ENCODE measurements at regions not wholly inside any gene's neighbourhood (a gene's known extent, or its start where the extent isn't known, plus 50 kb on each side); places are given as distances from the start of the nearest gene placed in this dataset.
A peak's percentile ranks its signal among the peaks of the same experiment; 100 is the strongest.

DNA sequence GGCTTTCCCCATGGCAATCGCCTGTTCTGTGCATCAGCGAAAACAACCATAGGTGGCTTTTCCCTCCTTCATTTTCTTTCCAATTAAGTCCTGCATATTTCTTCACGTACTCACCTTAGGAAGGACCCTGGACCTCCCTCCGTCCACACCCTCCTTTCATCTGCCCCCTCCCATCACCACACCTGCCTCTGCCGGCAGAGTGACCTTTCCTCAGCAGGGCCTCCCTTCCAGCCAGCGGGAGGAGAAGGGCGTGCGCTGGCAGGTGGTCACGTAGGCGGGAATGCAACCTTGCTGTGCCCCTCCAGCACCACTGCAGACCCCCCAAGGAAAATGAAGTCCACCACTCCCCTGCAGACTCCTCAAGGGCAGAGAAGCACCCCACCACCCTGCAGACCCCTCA, 61.1 kb downstream of the GSX1 start:
- Mint-ChIP-seq H3K27ac (ENCODE audit: unreplicated experiment) (peak overlapping the region; percentile 62), H3K4me1 (ENCODE audit: low read depth, unreplicated experiment) (peaks cover 30% of the 10 kb centered on the region), H3K36me3 (ENCODE audit: insufficient read depth, unreplicated experiment) (no peaks in the 10 kb centered on the region), H3K9me3 (ENCODE audit: unreplicated experiment) (no peaks in the 10 kb centered on the region), H3K27me3 (ENCODE audit: insufficient read depth, unreplicated experiment) (no peaks in the 10 kb centered on the region), H3K4me3 (ENCODE audit: unreplicated experiment) (peak overlapping the region; percentile 48)
- ChIA-PET CTCF (interaction anchor here (0.6 kb wide), 1 partner anchor 68 kb away, joined by 3 read pairs; no protein-coding TSS in a partner anchor), POLR2A (no interaction called here)
- DNase-seq: peak in 1 of 2 experiments; percentile 69
- Histone ChIP-seq H3K36me3 (ENCODE audit: control insufficient read depth, insufficient read depth, low read length) (no peaks in the 10 kb centered on the region), H3K9me3 (no peaks in the 10 kb centered on the region), H3K27me3 (replicated peaks; ENCODE audit: control insufficient read depth, insufficient read depth, low read length) (no peaks in the 10 kb centered on the region), H3K4me1 (peaks cover 39% of the 10 kb centered on the region), H3K4me3 (ENCODE audit: low read depth, low read length) (no peak overlapping the region)
- no TSS peak for BruUV-seq (replicated peaks)
- TF ChIP-seq, protein P1, sequence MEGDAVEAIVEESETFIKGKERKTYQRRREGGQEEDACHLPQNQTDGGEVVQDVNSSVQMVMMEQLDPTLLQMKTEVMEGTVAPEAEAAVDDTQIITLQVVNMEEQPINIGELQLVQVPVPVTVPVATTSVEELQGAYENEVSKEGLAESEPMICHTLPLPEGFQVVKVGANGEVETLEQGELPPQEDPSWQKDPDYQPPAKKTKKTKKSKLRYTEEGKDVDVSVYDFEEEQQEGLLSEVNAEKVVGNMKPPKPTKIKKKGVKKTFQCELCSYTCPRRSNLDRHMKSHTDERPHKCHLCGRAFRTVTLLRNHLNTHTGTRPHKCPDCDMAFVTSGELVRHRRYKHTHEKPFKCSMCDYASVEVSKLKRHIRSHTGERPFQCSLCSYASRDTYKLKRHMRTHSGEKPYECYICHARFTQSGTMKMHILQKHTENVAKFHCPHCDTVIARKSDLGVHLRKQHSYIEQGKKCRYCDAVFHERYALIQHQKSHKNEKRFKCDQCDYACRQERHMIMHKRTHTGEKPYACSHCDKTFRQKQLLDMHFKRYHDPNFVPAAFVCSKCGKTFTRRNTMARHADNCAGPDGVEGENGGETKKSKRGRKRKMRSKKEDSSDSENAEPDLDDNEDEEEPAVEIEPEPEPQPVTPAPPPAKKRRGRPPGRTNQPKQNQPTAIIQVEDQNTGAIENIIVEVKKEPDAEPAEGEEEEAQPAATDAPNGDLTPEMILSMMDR (IDR thresholded peaks at IDR 0.05; ENCODE audit: insufficient read depth in 1 of 2, low read depth in 1 of 2, low read length in 1 of 2, severe bottlenecking in 1 of 2, unreplicated experiment in 1 of 2): no peak
- intact Hi-C loops (cut with micrococcal nuclease; ENCODE audit: unreplicated experiment): no loop called here

DNA sequence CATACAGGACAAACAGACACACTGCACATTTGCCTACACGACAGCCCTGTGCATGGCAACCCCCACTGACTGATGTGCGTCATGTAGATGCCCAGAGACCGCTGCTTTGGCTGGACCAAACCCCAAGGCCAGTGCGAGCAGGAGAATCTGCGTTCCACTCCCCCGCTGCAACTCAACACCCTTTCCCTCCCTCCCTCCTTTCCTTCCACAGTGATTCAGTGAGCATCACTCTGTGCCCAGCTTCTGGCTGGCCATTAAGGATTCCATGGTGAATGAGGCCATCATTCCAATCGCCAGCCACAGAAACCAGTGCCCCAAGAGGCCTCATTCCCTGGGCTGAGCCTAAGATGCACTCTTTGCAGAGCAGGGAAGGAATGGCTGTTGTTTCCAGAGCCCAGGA, 61.6 kb downstream of the GSX1 start:
- Histone ChIP-seq H3K36me3 (ENCODE audit: control insufficient read depth, insufficient read depth, low read length) (no peaks in the 10 kb centered on the region), H3K4me3 (ENCODE audit: low read depth, low read length) (no peak overlapping the region), H3K9me3 (no peaks in the 10 kb centered on the region), H3K27me3 (replicated peaks; ENCODE audit: control insufficient read depth, insufficient read depth, low read length) (no peaks in the 10 kb centered on the region), H3K4me1 (peaks cover 39% of the 10 kb centered on the region)
- H3K4me1 Mint-ChIP-seq (ENCODE audit: low read depth, unreplicated experiment): peaks cover 30% of the 10 kb centered on the region
- no peaks in the 10 kb centered on the region for H3K27me3 Mint-ChIP-seq (ENCODE audit: insufficient read depth, unreplicated experiment)
- ChIA-PET POLR2A (no interaction called here), CTCF (no interaction called here)
- no TSS peak for BruUV-seq (replicated peaks)
- intact Hi-C loops (cut with micrococcal nuclease; ENCODE audit: unreplicated experiment): no loop called here
- peak overlapping the region; percentile 62 for H3K27ac Mint-ChIP-seq (ENCODE audit: unreplicated experiment)
- H3K9me3 Mint-ChIP-seq (ENCODE audit: unreplicated experiment): no peaks in the 10 kb centered on the region
- no peaks in the 10 kb centered on the region for H3K36me3 Mint-ChIP-seq (ENCODE audit: insufficient read depth, unreplicated experiment)
- H3K4me3 Mint-ChIP-seq (ENCODE audit: unreplicated experiment): no peak overlapping the region
- DNase-seq: no peak
- TF ChIP-seq, protein P1 (IDR thresholded peaks at IDR 0.05; ENCODE audit: insufficient read depth in 1 of 2, low read depth in 1 of 2, low read length in 1 of 2, severe bottlenecking in 1 of 2, unreplicated experiment in 1 of 2): no peak

DNA sequence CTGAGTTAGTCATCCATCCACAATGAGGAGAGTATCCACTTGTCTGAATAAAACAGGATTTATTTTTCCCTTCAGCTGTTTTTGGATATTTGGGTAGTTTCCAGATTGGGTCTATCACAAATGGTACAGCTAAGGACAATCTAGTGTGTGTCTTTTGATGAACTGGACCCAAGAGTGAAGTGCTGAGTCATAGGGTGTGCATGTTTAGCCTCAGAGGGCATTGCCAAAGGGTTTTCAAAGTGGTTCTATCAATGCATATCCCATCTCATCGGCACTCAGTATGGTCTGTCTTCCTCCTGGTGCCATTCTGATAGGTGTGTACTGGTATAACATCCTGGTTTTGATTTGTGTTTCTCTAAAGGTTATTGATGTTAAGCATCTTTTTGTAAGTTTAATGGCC, 62.3 kb downstream of the GSX1 start:
- Histone ChIP-seq H3K4me3 (ENCODE audit: low read depth, low read length) (no peak overlapping the region), H3K27me3 (replicated peaks; ENCODE audit: control insufficient read depth, insufficient read depth, low read length) (no peaks in the 10 kb centered on the region), H3K36me3 (ENCODE audit: control insufficient read depth, insufficient read depth, low read length) (no peaks in the 10 kb centered on the region), H3K9me3 (no peaks in the 10 kb centered on the region), H3K4me1 (peaks cover 39% of the 10 kb centered on the region)
- Mint-ChIP-seq H3K27ac (ENCODE audit: unreplicated experiment) (no peak overlapping the region), H3K4me3 (ENCODE audit: unreplicated experiment) (no peak overlapping the region), H3K9me3 (ENCODE audit: unreplicated experiment) (no peaks in the 10 kb centered on the region), H3K27me3 (ENCODE audit: insufficient read depth, unreplicated experiment) (no peaks in the 10 kb centered on the region), H3K4me1 (ENCODE audit: low read depth, unreplicated experiment) (peaks cover 30% of the 10 kb centered on the region), H3K36me3 (ENCODE audit: insufficient read depth, unreplicated experiment) (no peaks in the 10 kb centered on the region)
- CTCF ChIA-PET: no interaction called here
- no TSS peak for BruUV-seq (replicated peaks)
- DNase-seq: no peak
- intact Hi-C loops (cut with micrococcal nuclease; ENCODE audit: unreplicated experiment): no loop called here
- POLR2A ChIA-PET: no interaction called here
- TF ChIP-seq, protein P1 (IDR thresholded peaks at IDR 0.05; ENCODE audit: insufficient read depth in 1 of 2, low read depth in 1 of 2, low read length in 1 of 2, severe bottlenecking in 1 of 2, unreplicated experiment in 1 of 2): no peak
